Esophagus muscularis mucosa (tissue), 4 donors: ENCODE measurements at regions not wholly inside any gene's neighbourhood (a gene's known extent, or its start where the extent isn't known, plus 50 kb on each side); places are given as distances from the start of the nearest gene placed in this dataset.

Experiments used
- DNase-seq: peaks from one replicate; pipeline ENCODE4 v3.0.0-alpha.2; 2017; ENCODE audit errors: extremely low spot score
- H3K27ac ChIP-seq, 4 donors: fragments of 200-600 bp; sonication (generic); replicated peaks in 1 of 4; 1 replicate in 3 of 4; 2 replicates in 1 of 4; pipeline ENCODE4 v1.5.1; 2016 to 2019; ENCODE audit warnings: mild to moderate bottlenecking in 1 of 4
- H3K27me3 ChIP-seq, 4 donors: fragments of 200-600 bp; sonication (generic); one replicate each; pipeline versions ENCODE4 v1.5.1 to v1.6.0; 2016 to 2019
- H3K36me3 ChIP-seq, 4 donors: fragments of 200-600 bp; sonication (generic); one replicate each; pipeline ENCODE4 v1.5.1; 2016 to 2019
- H3K4me1 ChIP-seq, 4 donors: fragments of 200-600 bp; sonication (generic); one replicate each; pipeline ENCODE4 v1.5.1; 2016 to 2019
- H3K4me3 ChIP-seq, 4 donors: fragments of 200-600 bp; sonication (generic); 1 replicate in 2 of 4; 2 replicates in 2 of 4; pipeline ENCODE4 v1.5.1; 2016 to 2019; ENCODE audit warnings: mild to moderate bottlenecking in 4 of 4, moderate library complexity in 1 of 4
- H3K9me3 ChIP-seq, 4 donors: fragments of 200-600 bp; sonication (generic); 1 replicate in 3 of 4; 2 replicates in 1 of 4; pipeline ENCODE4 v1.5.1; 2016 to 2019
- EP300 ChIP-seq: sonication (generic); formaldehyde crosslinking; IDR thresholded peaks from one replicate; pipeline ENCODE4 v1.6.1; 2017; ENCODE audit warnings: antibody characterized with exemption
- POLR2A ChIP-seq: fragments of 450-650 bp; IDR thresholded peaks from one replicate; pipeline ENCODE4 v1.6.1; 2017; ENCODE audit warnings: antibody characterized with exemption, moderate library complexity, mild to moderate bottlenecking, low read depth
- POLR2AphosphoS5 ChIP-seq, 2 donors: sonication (generic); formaldehyde crosslinking; IDR thresholded peaks; one replicate each; pipeline ENCODE4 v1.6.1; 2017; ENCODE audit warnings: antibody characterized with exemption in 2 of 2
- WGBS: methylation state at CpG from one replicate; pipeline ENCODE4 v1.1.5; 2018; 5-methylcytosine and 5-hydroxymethylcytosine counted together
- intact Hi-C: fragments of 100-400 bp; cut with DNase I; formaldehyde crosslinking; loops from one replicate; pipeline ENCODE4 v1.15.1; 2023
- TF ChIP-seq, protein P1 (sequence below), 3 experiments: fragments of 200-600 bp in 2 of 3; fragments of 450-650 bp in 1 of 3; sonication (generic) in 2 of 3; IDR thresholded peaks; one replicate each; pipeline ENCODE4 v1.5.1; 2017 to 2019; ENCODE audit warnings: antibody characterized with exemption in 3 of 3, mild to moderate bottlenecking in 2 of 3, moderate library complexity in 1 of 3

DNA sequence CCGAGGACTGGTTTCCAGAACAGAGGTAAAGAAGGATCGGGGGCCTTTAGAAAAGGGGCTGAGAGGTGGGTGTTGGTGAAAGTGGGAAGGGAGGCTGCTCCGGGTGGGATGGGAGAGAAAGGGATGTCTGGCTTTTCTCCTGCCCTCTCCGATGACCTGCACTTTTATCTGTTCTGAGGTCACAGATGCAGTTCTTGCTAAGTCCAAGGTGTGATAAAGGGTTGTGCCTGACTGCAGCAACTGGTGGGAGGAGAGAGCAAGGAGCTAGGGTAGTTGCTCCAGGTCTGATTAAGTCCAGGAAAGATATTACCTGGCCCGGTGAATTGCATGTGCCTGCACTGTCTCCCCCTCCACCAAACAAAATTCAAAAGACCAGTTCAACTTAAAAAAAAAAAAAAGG is 145.6 kb upstream of the SOX4 start:
- H3K4me3 ChIP-seq, result no peak overlapping the region
- H3K9me3 ChIP-seq, result no peaks in the 10 kb centered on the region
- DNase-seq, result no peak
- H3K4me1 ChIP-seq, result no peaks in the 10 kb centered on the region
- H3K36me3 ChIP-seq, result no peaks in the 10 kb centered on the region
- no peaks in the 10 kb centered on the region for H3K27me3 ChIP-seq
- WGBS, result 86% methylated on average over 5 of the region's 5 CpGs
- no peak for TF ChIP-seq EP300
- TF ChIP-seq, protein P1, sequence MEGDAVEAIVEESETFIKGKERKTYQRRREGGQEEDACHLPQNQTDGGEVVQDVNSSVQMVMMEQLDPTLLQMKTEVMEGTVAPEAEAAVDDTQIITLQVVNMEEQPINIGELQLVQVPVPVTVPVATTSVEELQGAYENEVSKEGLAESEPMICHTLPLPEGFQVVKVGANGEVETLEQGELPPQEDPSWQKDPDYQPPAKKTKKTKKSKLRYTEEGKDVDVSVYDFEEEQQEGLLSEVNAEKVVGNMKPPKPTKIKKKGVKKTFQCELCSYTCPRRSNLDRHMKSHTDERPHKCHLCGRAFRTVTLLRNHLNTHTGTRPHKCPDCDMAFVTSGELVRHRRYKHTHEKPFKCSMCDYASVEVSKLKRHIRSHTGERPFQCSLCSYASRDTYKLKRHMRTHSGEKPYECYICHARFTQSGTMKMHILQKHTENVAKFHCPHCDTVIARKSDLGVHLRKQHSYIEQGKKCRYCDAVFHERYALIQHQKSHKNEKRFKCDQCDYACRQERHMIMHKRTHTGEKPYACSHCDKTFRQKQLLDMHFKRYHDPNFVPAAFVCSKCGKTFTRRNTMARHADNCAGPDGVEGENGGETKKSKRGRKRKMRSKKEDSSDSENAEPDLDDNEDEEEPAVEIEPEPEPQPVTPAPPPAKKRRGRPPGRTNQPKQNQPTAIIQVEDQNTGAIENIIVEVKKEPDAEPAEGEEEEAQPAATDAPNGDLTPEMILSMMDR (IDR thresholded peaks at IDR 0.05), result no peak
- TF ChIP-seq POLR2AphosphoS5 (IDR thresholded peaks at IDR 0.05), result no peak
- TF ChIP-seq POLR2A, result no peak
- intact Hi-C loops, result no loop called here
- H3K27ac ChIP-seq, result no peak overlapping the region

DNA sequence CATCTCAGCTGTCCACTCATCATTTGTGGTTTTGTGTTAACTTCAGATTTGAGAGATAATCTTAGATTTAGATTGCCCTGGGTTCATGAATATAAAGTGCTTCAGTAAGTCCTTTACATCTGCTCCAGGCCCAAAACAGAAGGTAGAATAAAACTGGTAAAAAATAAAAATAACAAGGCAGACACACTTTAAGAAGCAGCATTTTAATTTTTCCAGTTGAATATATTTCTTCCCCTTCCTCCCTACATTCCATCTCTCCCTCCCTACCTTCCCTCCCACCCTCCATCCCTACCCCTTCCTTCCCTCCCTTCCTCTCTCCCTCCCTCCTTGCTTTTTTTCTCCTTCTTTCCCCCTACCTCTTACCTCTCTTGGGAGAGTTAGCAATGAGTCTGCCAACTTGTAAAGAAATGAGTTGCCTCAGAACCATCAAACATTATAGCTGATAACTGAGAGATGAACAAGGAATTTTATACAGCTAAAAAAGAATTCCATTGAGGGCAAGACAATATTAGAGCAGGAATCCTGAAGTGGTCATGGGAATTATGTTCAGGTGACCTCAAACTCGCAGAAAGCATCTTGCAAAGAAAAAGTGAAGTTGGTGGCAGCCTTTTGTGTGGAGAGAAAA is 145.0 kb upstream of the SOX4 start:
- no peak overlapping the region for H3K4me3 ChIP-seq
- H3K27ac ChIP-seq, result no peak overlapping the region
- no peaks in the 10 kb centered on the region for H3K36me3 ChIP-seq
- intact Hi-C loops, result no loop called here
- no peak for DNase-seq
- WGBS, result 88% methylated on average over 1 of the region's 1 CpG
- H3K4me1 ChIP-seq, result no peaks in the 10 kb centered on the region
- TF ChIP-seq POLR2AphosphoS5 (IDR thresholded peaks at IDR 0.05) (no peak), POLR2A (no peak), EP300 (no peak)
- TF ChIP-seq, protein P1 (IDR thresholded peaks at IDR 0.05), result no peak
- H3K27me3 ChIP-seq, result no peaks in the 10 kb centered on the region
- H3K9me3 ChIP-seq, result no peaks in the 10 kb centered on the region

DNA sequence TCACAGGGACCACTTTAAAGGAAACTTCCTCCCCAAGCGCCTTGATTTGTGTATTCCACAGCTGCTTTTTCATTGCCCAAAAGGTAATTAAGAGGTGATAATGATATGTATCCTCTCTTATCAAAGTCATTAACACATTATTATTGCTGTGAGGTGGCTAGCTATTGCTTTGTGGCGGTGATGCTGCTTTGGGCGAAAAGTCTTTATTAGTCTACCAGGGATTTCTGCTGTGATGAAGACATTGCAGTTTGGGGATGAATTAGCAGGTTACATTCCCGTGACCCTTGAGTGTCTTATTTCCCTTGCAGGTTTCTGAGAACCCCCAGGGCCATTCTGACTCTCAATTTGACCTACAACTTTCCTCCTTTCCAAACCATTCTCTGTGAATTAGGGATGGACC is 143.4 kb upstream of the SOX4 start:
- DNase-seq, result no peak
- peaks cover 0 to 3% (median under 1%) of the 10 kb centered on the region in 4 donors for H3K4me1 ChIP-seq
- H3K4me3 ChIP-seq, result no peak overlapping the region
- H3K36me3 ChIP-seq, result no peaks in the 10 kb centered on the region
- H3K27ac ChIP-seq, result no peak overlapping the region
- 95% methylated on average over 4 of the region's 4 CpGs for WGBS
- TF ChIP-seq, protein P1 (IDR thresholded peaks at IDR 0.05), result no peak
- no peak for TF ChIP-seq POLR2A
- no peak for TF ChIP-seq POLR2AphosphoS5 (IDR thresholded peaks at IDR 0.05)
- TF ChIP-seq EP300, result no peak
- intact Hi-C loops, result no loop called here
- no peaks in the 10 kb centered on the region for H3K27me3 ChIP-seq
- no peaks in the 10 kb centered on the region for H3K9me3 ChIP-seq

DNA sequence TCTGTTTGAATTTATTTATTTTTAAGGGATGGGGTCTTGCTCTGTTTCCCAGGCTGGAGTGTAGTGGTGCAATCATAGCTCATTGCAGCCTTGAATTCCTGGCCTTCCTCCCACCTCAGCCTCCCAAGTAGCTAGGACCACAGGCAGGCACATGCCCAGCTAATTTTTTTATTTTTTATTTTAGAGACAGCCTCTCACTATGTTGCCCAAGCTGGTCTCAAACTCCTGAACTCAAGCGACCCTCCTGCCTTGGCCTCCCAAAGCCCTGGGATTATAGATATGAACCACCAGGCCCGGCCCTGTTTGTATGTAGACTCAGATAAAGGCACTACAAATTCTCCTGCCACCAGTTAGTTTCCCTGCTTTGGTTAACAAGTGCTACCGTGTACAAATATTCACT is 142.9 kb upstream of the SOX4 start:
- no peaks in the 10 kb centered on the region for H3K9me3 ChIP-seq
- WGBS, result 85% methylated on average over 3 of the region's 3 CpGs
- TF ChIP-seq POLR2A (no peak), POLR2AphosphoS5 (IDR thresholded peaks at IDR 0.05) (no peak), EP300 (no peak)
- TF ChIP-seq, protein P1 (IDR thresholded peaks at IDR 0.05), result no peak
- no peaks in the 10 kb centered on the region for H3K36me3 ChIP-seq
- no peak overlapping the region for H3K4me3 ChIP-seq
- intact Hi-C loops, result no loop called here
- DNase-seq, result no peak
- peaks cover 0 to 5% (median 2%) of the 10 kb centered on the region in 4 donors for H3K4me1 ChIP-seq
- H3K27ac ChIP-seq, result no peak overlapping the region
- H3K27me3 ChIP-seq, result no peaks in the 10 kb centered on the region

DNA sequence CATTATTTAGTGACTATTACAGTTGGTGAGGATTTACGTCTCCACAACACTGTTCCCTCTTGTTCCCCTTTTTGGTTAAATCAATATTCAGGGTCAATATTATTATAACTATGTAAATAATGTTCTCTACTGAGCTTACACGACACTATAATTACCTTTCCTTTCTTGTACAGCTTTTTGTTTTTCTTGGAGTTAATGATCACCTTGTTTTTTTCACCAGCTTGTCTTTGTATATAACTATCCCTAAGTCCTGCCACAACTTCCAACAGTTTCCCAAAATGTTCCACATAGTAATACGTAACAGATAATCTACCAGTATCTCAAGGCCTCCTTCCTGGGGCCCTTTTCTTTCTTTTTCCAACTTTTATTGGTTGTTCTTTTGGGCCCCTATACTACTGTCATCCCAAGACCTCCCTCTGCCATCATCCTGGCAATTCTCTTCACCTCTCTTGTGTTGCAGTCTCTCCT is 142.0 kb upstream of the SOX4 start:
- whole genome bisulfite sequencing, result 89% methylated on average over 3 of the region's 3 CpGs
- peaks cover 0 to 5% (median 2%) of the 10 kb centered on the region in 4 donors for H3K4me1 ChIP-seq

More for the DNA sequence above, 142.0 kb upstream of the SOX4 start:
- Histone ChIP-seq H3K27ac (no peak overlapping the region), H3K36me3 (no peaks in the 10 kb centered on the region), H3K4me3 (no peak overlapping the region), H3K9me3 (no peaks in the 10 kb centered on the region), H3K27me3 (no peaks in the 10 kb centered on the region)
- intact Hi-C loops, result no loop called here
- no peak for DNase-seq
- TF ChIP-seq POLR2A (no peak), POLR2AphosphoS5 (IDR thresholded peaks at IDR 0.05) (no peak), EP300 (no peak)
- TF ChIP-seq, protein P1 (IDR thresholded peaks at IDR 0.05), result no peak
